SK-N-SH treated with all-trans-retinoic acid at 6 μM for 48 hours (cell line): ENCODE measurements at regions not wholly inside any gene's neighbourhood (a gene's known extent, or its start where the extent isn't known, plus 50 kb on each side); places are given as distances from the start of the nearest gene placed in this dataset.

Experiments
- ATAC-seq: fragments of 200-7000 bp; cut with Tn5 transposase; 3 replicates; pipeline ENCODE4 v1.9.1; 2020; ENCODE audit warnings: mild to moderate bottlenecking, moderate library complexity
- ARNTL ChIP-seq: fragments of 450-650 bp; formaldehyde crosslinking; IDR thresholded peaks from 2 replicates; pipeline ENCODE4 v1.5.0; 2020; ENCODE audit warnings: low read depth, mild to moderate bottlenecking, moderate library complexity, borderline replicate concordance
- BACH2 ChIP-seq: fragments of 250-450 bp; sonication (Bioruptor Pico); IDR thresholded peaks from 2 replicates; pipeline ENCODE4 v1.9.0; 2021; ENCODE audit warnings: mild to moderate bottlenecking, borderline replicate concordance
- CREB5 ChIP-seq: fragments of 250-450 bp; sonication (Bioruptor Pico); IDR thresholded peaks from 2 replicates; pipeline ENCODE4 v1.5.1; 2020; ENCODE audit warnings: low read depth, mild to moderate bottlenecking, moderate library complexity
- CSDC2 ChIP-seq: fragments of 250-450 bp; sonication (Bioruptor Pico); IDR thresholded peaks from 2 replicates; pipeline ENCODE4 v1.5.0; 2020; ENCODE audit warnings: mild to moderate bottlenecking, moderate library complexity
- CSRNP3 ChIP-seq: fragments of 250-450 bp; sonication (Bioruptor Pico); IDR thresholded peaks from 2 replicates; pipeline ENCODE4 v1.5.1; 2021; ENCODE audit warnings: mild to moderate bottlenecking, moderate library complexity
- PATZ1 ChIP-seq: fragments of 250-450 bp; sonication (Bioruptor Pico); IDR thresholded peaks from 2 replicates; pipeline ENCODE4 v1.8.0; 2020; ENCODE audit warnings: mild to moderate bottlenecking, moderate library complexity, borderline replicate concordance
- PPARA ChIP-seq: fragments of 250-450 bp; sonication (Bioruptor Pico); IDR thresholded peaks from 2 replicates; pipeline ENCODE4 v1.5.0; 2020; ENCODE audit warnings: mild to moderate bottlenecking, borderline replicate concordance
- SNAI2 ChIP-seq: fragments of 250-450 bp; sonication (Bioruptor Pico); IDR thresholded peaks from 2 replicates; pipeline ENCODE4 v1.5.0; 2020; ENCODE audit warnings: mild to moderate bottlenecking, moderate library complexity
- TCF4 ChIP-seq: fragments of 250-450 bp; sonication (Bioruptor Pico); IDR thresholded peaks from 2 replicates; pipeline ENCODE4 v1.8.0; 2021; ENCODE audit warnings: mild to moderate bottlenecking, moderate library complexity, borderline replicate concordance
- TSHZ2 ChIP-seq: fragments of 250-450 bp; sonication (Bioruptor Pico); IDR thresholded peaks from 2 replicates; pipeline ENCODE4 v1.5.0; 2020; ENCODE audit warnings: mild to moderate bottlenecking, moderate library complexity
- ZFP30 ChIP-seq: fragments of 450-650 bp; formaldehyde crosslinking; IDR thresholded peaks from 2 replicates; pipeline ENCODE4 v1.5.0; 2022; ENCODE audit warnings: mild to moderate bottlenecking, moderate library complexity
- ZNF565 ChIP-seq: fragments of 450-650 bp; formaldehyde crosslinking; conservative IDR thresholded peaks from 2 replicates; pipeline ENCODE4 v1.5.0; 2020; ENCODE audit warnings: low read depth, mild to moderate bottlenecking, moderate library complexity
- ZNF70 ChIP-seq: fragments of 450-650 bp; formaldehyde crosslinking; IDR thresholded peaks from 2 replicates; pipeline ENCODE4 v1.5.0; 2020; ENCODE audit warnings: mild to moderate bottlenecking, moderate library complexity
- ZNF8 ChIP-seq: fragments of 450-650 bp; formaldehyde crosslinking; IDR thresholded peaks from 2 replicates; pipeline ENCODE4 v1.5.0; 2020; ENCODE audit warnings: mild to moderate bottlenecking, moderate library complexity

- no peak for ATAC-seq
- no peak for TF ChIP-seq PPARA (CRISPR knock-in tag)
- TF ChIP-seq ZNF8 (CRISPR knock-in tag), result no peak
- TF ChIP-seq ARNTL (CRISPR knock-in tag), result no peak
- no peak for TF ChIP-seq BACH2 (CRISPR knock-in tag)
Measured at GRCh38 chr7:19970514-19970913, 197.1 kb upstream of the TMEM196 start.

- no peak for ATAC-seq
Measured at GRCh38 chr7:19969859-19970493, 196.6 kb upstream of the TMEM196 start.

GRCh38 chr7:19964246-19964645 lies 190.8 kb upstream of the TMEM196 start:
- TF ChIP-seq SNAI2 (CRISPR knock-in tag) (no peak), TCF4 (CRISPR knock-in tag) (no peak), TSHZ2 (CRISPR knock-in tag) (no peak), CSRNP3 (CRISPR knock-in tag) (no peak), CREB5 (CRISPR knock-in tag) (no peak), ZNF70 (CRISPR knock-in tag) (no peak), PPARA (CRISPR knock-in tag) (no peak), PATZ1 (CRISPR knock-in tag) (no peak), ZNF8 (CRISPR knock-in tag) (no peak), ZFP30 (CRISPR knock-in tag) (no peak)
- no peak for ATAC-seq

More at GRCh38 chr7:19969859-19970493, 196.6 kb upstream of the TMEM196 start:
- no peak for TF ChIP-seq ZNF70 (CRISPR knock-in tag)
- no peak for TF ChIP-seq ZNF8 (CRISPR knock-in tag)
- TF ChIP-seq CSRNP3 (CRISPR knock-in tag), result no peak
- no peak for TF ChIP-seq PPARA (CRISPR knock-in tag)
- no peak for TF ChIP-seq ZNF565 (CRISPR knock-in tag)
- TF ChIP-seq TSHZ2 (CRISPR knock-in tag), result no peak
- no peak for TF ChIP-seq SNAI2 (CRISPR knock-in tag)
- no peak for TF ChIP-seq BACH2 (CRISPR knock-in tag)
- TF ChIP-seq ZFP30 (CRISPR knock-in tag), result no peak
- no peak for TF ChIP-seq TCF4 (CRISPR knock-in tag)
- no peak for TF ChIP-seq CSDC2 (CRISPR knock-in tag)
